ENCODE measurements at regions not wholly inside any gene's neighbourhood (a gene's known extent, or its start where the extent isn't known, plus 50 kb on each side); places are given as distances from the start of the nearest gene placed in this dataset.

DNA sequence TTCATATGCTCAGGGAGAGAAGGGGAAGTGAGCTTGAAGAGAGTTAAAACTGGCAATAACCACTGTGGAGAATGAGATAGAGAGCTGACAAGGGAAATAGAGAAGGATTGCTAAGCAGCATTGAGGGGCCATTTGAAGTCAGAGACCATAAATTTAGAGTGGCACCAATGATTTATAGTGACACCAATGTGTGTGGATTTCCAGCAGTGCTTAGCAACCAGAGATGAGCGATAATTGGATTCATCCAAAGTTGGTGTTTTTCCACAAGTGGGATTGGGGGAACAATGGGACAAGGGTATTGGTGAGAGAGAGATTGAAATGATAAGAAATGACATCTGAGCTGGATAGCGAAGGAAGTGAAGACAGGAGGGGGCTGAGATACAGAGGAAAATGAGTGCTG lies 114.1 kb downstream of the C1orf94 start:
- Histone ChIP-seq H3K4me1 (ENCODE audit: control insufficient read depth, insufficient read depth, low read length) (no peaks in the 10 kb centered on the region), H3K27me3 (ENCODE audit: control insufficient read depth, insufficient read depth, low read length) (no peaks in the 10 kb centered on the region), H3K36me3 (ENCODE audit: control insufficient read depth, insufficient read depth, low read length) (no peaks in the 10 kb centered on the region), H3K4me3 (ENCODE audit: low read depth, low read length) (no peak overlapping the region), H3K27ac (ENCODE audit: low read depth, low read length) (no peak overlapping the region), H3K9me3 (ENCODE audit: control insufficient read depth, insufficient read depth, low read length) (no peaks in the 10 kb centered on the region)
- peak in 1 of 6 donors; percentile 51 for DNase-seq (ENCODE audit: low read depth in 4 of 6, low spot score in 6 of 6)
- WGBS (ENCODE audit: insufficient coverage): 70% methylated on average over 2 of the region's 2 CpGs

GRCh38 chr1:34292472-34292871 lies 115.8 kb downstream of the C1orf94 start:
- Histone ChIP-seq H3K36me3 (ENCODE audit: control insufficient read depth, insufficient read depth, low read length) (no peaks in the 10 kb centered on the region), H3K27ac (ENCODE audit: low read depth, low read length) (no peak overlapping the region), H3K4me3 (ENCODE audit: low read depth, low read length) (no peak overlapping the region), H3K27me3 (ENCODE audit: control insufficient read depth, insufficient read depth, low read length) (no peaks in the 10 kb centered on the region), H3K9me3 (ENCODE audit: control insufficient read depth, insufficient read depth, low read length) (no peaks in the 10 kb centered on the region), H3K4me1 (ENCODE audit: control insufficient read depth, insufficient read depth, low read length) (no peaks in the 10 kb centered on the region)
- 71% methylated on average over 2 of the region's 2 CpGs for WGBS (ENCODE audit: insufficient coverage)
- no peak for DNase-seq (ENCODE audit: low read depth in 4 of 6, low spot score in 6 of 6)

- Histone ChIP-seq H3K4me1 (ENCODE audit: control insufficient read depth, insufficient read depth, low read length) (no peaks in the 10 kb centered on the region), H3K27ac (ENCODE audit: low read depth, low read length) (no peak overlapping the region), H3K36me3 (ENCODE audit: control insufficient read depth, insufficient read depth, low read length) (no peaks in the 10 kb centered on the region), H3K27me3 (ENCODE audit: control insufficient read depth, insufficient read depth, low read length) (no peaks in the 10 kb centered on the region), H3K9me3 (ENCODE audit: control insufficient read depth, insufficient read depth, low read length) (no peaks in the 10 kb centered on the region), H3K4me3 (ENCODE audit: low read depth, low read length) (no peak overlapping the region)
- 83% methylated on average over 4 of the region's 6 CpGs for WGBS (ENCODE audit: insufficient coverage)
- DNase-seq (ENCODE audit: low read depth in 4 of 6, low spot score in 6 of 6): no peak
Observed at GRCh38 chr1:34296059-34296458, 119.4 kb downstream of the C1orf94 start.

DNA sequence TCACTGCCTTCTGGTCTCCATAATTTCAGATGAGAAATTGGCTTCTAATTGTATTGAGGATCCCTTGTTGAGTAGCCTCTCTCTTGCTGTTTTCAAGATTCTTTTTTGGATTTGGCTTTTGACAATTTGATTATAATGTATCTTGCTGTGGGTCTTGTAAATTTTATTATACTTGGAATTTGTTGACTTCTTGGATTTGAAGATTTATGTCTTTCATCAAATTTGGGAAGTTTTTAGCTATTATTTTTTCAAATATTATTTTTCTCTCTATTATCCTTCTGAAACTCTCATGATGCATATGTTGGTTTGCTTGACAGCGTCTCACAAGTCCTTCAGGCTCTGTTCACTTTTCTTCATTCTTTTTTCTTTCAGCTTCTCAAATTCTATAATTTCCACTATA lies 126.1 kb downstream of the C1orf94 start:
- no peak for DNase-seq (ENCODE audit: low read depth in 4 of 6, low spot score in 6 of 6)
- no peaks in the 10 kb centered on the region for H3K4me1 ChIP-seq (ENCODE audit: control insufficient read depth, insufficient read depth, low read length)
- H3K27ac ChIP-seq (ENCODE audit: low read depth, low read length): no peak overlapping the region
- H3K27me3 ChIP-seq (ENCODE audit: control insufficient read depth, insufficient read depth, low read length): no peaks in the 10 kb centered on the region
- 100% methylated on average over 1 of the region's 1 CpG for WGBS (ENCODE audit: insufficient coverage)
- no peaks in the 10 kb centered on the region for H3K9me3 ChIP-seq (ENCODE audit: control insufficient read depth, insufficient read depth, low read length)
- no peaks in the 10 kb centered on the region for H3K36me3 ChIP-seq (ENCODE audit: control insufficient read depth, insufficient read depth, low read length)
- H3K4me3 ChIP-seq (ENCODE audit: low read depth, low read length): no peak overlapping the region

DNA sequence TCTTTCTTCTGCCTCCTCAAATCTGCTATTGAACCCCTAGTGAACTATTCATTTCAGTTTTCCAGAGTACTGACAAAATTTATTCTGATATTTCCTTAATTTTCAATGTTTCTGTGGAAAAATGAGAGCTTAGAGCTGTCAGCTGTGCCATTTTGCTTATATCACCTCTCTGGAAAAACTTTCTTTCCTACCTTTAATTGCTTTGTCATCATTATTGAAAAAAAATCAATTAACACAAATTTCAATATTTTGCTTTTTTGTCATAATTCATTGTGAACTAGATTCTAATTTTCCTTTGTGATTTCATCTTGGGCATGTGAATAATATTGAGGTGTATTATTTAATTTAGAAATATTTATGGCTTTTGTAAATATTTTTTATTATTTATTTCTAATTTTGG lies 126.5 kb downstream of the C1orf94 start:
- H3K9me3 ChIP-seq (ENCODE audit: control insufficient read depth, insufficient read depth, low read length): no peaks in the 10 kb centered on the region

GRCh38 chr1:34306568-34306967 lies 129.9 kb downstream of the C1orf94 start:
- no peaks in the 10 kb centered on the region for H3K4me1 ChIP-seq (ENCODE audit: control insufficient read depth, insufficient read depth, low read length)
- peaks cover 3% of the 10 kb centered on the region for H3K9me3 ChIP-seq (ENCODE audit: control insufficient read depth, insufficient read depth, low read length)
- no peak for DNase-seq (ENCODE audit: low read depth in 4 of 6, low spot score in 6 of 6)
- no peaks in the 10 kb centered on the region for H3K36me3 ChIP-seq (ENCODE audit: control insufficient read depth, insufficient read depth, low read length)
- no peak overlapping the region for H3K4me3 ChIP-seq (ENCODE audit: low read depth, low read length)
- H3K27ac ChIP-seq (ENCODE audit: low read depth, low read length): no peak overlapping the region
- WGBS (ENCODE audit: insufficient coverage): 72% methylated on average over 2 of the region's 2 CpGs
- H3K27me3 ChIP-seq (ENCODE audit: control insufficient read depth, insufficient read depth, low read length): no peaks in the 10 kb centered on the region

More for the DNA sequence above, 126.5 kb downstream of the C1orf94 start:
- Histone ChIP-seq H3K4me1 (ENCODE audit: control insufficient read depth, insufficient read depth, low read length) (no peaks in the 10 kb centered on the region), H3K36me3 (ENCODE audit: control insufficient read depth, insufficient read depth, low read length) (no peaks in the 10 kb centered on the region), H3K27me3 (ENCODE audit: control insufficient read depth, insufficient read depth, low read length) (no peaks in the 10 kb centered on the region), H3K4me3 (ENCODE audit: low read depth, low read length) (no peak overlapping the region), H3K27ac (ENCODE audit: low read depth, low read length) (no peak overlapping the region)
- DNase-seq (ENCODE audit: low read depth in 4 of 6, low spot score in 6 of 6): no peak

DNA sequence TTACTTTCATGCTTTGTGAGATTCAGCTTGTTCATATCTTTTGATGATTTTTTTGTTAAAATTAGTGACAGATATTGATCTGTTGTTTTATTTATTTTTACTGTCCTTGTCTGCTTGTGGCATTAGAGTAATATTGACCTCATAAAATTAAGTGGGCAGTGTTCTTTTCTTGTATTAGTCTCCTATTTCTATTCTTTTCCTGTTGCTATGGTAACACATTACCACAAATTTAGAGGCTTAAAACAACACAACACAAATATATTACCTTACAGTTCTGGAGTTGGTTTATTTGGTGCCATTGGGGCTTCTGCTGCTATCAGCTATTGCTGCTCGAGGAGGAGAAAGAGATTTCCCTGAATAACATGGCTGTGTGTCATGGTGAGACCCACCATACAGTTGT lies 135.7 kb downstream of the C1orf94 start:
- no peak overlapping the region for H3K4me3 ChIP-seq (ENCODE audit: low read depth, low read length)
- H3K27me3 ChIP-seq (ENCODE audit: control insufficient read depth, insufficient read depth, low read length): no peaks in the 10 kb centered on the region
- no peaks in the 10 kb centered on the region for H3K36me3 ChIP-seq (ENCODE audit: control insufficient read depth, insufficient read depth, low read length)
- H3K9me3 ChIP-seq (ENCODE audit: control insufficient read depth, insufficient read depth, low read length): peaks cover 5% of the 10 kb centered on the region
- no peak for DNase-seq (ENCODE audit: low read depth in 4 of 6, low spot score in 6 of 6)
- H3K4me1 ChIP-seq (ENCODE audit: control insufficient read depth, insufficient read depth, low read length): no peaks in the 10 kb centered on the region
- H3K27ac ChIP-seq (ENCODE audit: low read depth, low read length): no peak overlapping the region
- no CpG with 5 or more reads among the region's 1 CpG for WGBS (ENCODE audit: insufficient coverage)

- no peak overlapping the region for H3K27ac ChIP-seq (ENCODE audit: low read depth, low read length)
- WGBS (ENCODE audit: insufficient coverage): 83% methylated on average over 1 of the region's 1 CpG
Observed at GRCh38 chr1:34315974-34316373, 139.3 kb downstream of the C1orf94 start.

GRCh38 chr1:34316773-34317172 lies 140.1 kb downstream of the C1orf94 start:
- no peaks in the 10 kb centered on the region for H3K36me3 ChIP-seq (ENCODE audit: control insufficient read depth, insufficient read depth, low read length)
- H3K27ac ChIP-seq (ENCODE audit: low read depth, low read length): no peak overlapping the region
- peaks cover 2% of the 10 kb centered on the region for H3K9me3 ChIP-seq (ENCODE audit: control insufficient read depth, insufficient read depth, low read length)
- H3K4me3 ChIP-seq (ENCODE audit: low read depth, low read length): no peak overlapping the region
- H3K4me1 ChIP-seq (ENCODE audit: control insufficient read depth, insufficient read depth, low read length): no peaks in the 10 kb centered on the region
- no peak for DNase-seq (ENCODE audit: low read depth in 4 of 6, low spot score in 6 of 6)
- no peaks in the 10 kb centered on the region for H3K27me3 ChIP-seq (ENCODE audit: control insufficient read depth, insufficient read depth, low read length)

More at GRCh38 chr1:34315974-34316373, 139.3 kb downstream of the C1orf94 start:
- Histone ChIP-seq H3K27me3 (ENCODE audit: control insufficient read depth, insufficient read depth, low read length) (no peaks in the 10 kb centered on the region), H3K9me3 (ENCODE audit: control insufficient read depth, insufficient read depth, low read length) (peaks cover 4% of the 10 kb centered on the region), H3K36me3 (ENCODE audit: control insufficient read depth, insufficient read depth, low read length) (no peaks in the 10 kb centered on the region), H3K4me3 (ENCODE audit: low read depth, low read length) (no peak overlapping the region), H3K4me1 (ENCODE audit: control insufficient read depth, insufficient read depth, low read length) (no peaks in the 10 kb centered on the region)
- no peak for DNase-seq (ENCODE audit: low read depth in 4 of 6, low spot score in 6 of 6)

GRCh38 chr1:34319218-34319617 lies 142.5 kb downstream of the C1orf94 start:
- DNase-seq (ENCODE audit: low read depth in 4 of 6, low spot score in 6 of 6): no peak
- H3K9me3 ChIP-seq (ENCODE audit: control insufficient read depth, insufficient read depth, low read length): peaks cover 2% of the 10 kb centered on the region
- H3K36me3 ChIP-seq (ENCODE audit: control insufficient read depth, insufficient read depth, low read length): no peaks in the 10 kb centered on the region
- no peaks in the 10 kb centered on the region for H3K4me1 ChIP-seq (ENCODE audit: control insufficient read depth, insufficient read depth, low read length)
- WGBS (ENCODE audit: insufficient coverage): 100% methylated on average over 1 of the region's 4 CpGs
- no peak overlapping the region for H3K27ac ChIP-seq (ENCODE audit: low read depth, low read length)
- H3K27me3 ChIP-seq (ENCODE audit: control insufficient read depth, insufficient read depth, low read length): no peaks in the 10 kb centered on the region
- H3K4me3 ChIP-seq (ENCODE audit: low read depth, low read length): no peak overlapping the region
